ENCODE measurements at regions not wholly inside any gene's neighbourhood (a gene's known extent, or its start where the extent isn't known, plus 50 kb on each side); places are given as distances from the start of the nearest gene placed in this dataset.

DNA sequence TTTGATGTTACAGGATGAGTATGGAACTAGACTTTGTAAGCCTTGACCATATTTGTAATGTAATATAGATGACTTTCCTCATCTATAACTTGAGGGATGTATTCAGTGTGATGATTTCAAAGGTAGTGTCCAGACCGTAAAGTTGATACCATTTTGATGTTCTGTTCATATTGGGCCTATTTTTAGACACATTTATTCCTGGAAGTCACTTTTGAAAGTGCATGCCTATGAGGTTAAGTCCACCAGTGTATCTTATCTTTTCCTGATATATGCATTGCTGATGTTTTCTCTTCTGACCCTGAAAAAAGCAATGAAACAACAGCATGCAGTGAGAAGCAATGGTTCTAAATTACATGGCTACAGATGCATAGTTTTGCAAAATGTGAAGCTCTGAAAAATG is 244.7 kb upstream of the PDGFD start:
- TF ChIP-seq POLR2A (IDR thresholded peaks at IDR 0.05; ENCODE audit: low read length) (no peak), GATA1 (IDR thresholded peaks at IDR 0.05; ENCODE audit: low read depth, low read length) (no peak)
